OCI-LY3 (cell line): ENCODE measurements at regions not wholly inside any gene's neighbourhood (a gene's known extent, or its start where the extent isn't known, plus 50 kb on each side); places are given as distances from the start of the nearest gene placed in this dataset.

Experiments
- H2AFZ ChIP-seq: fragments of 200-600, 300-600 bp; shearing (Covaris generic); 2 replicates; pipeline ENCODE4 v1.6.0; 2014; ENCODE audit warnings: antibody characterized with exemption, low read depth, low read length
- H3K27ac ChIP-seq: fragments of 200-600, 300-600 bp; sonication (generic); 2 replicates; pipeline ENCODE4 v1.5.1; 2014; ENCODE audit warnings: mild to moderate bottlenecking, low read length, moderate library complexity, mixed read lengths
- H3K27me3 ChIP-seq: fragments of 200-600, 300-600 bp; sonication (generic); 2 replicates; pipeline ENCODE4 v1.6.1; 2014; ENCODE audit warnings: low read depth, low read length, mixed read lengths
- H3K36me3 ChIP-seq: fragments of 200-600, 300-600 bp; sonication (generic); replicated peaks from 2 replicates; pipeline ENCODE3; 2014; ENCODE audit warnings: low read depth, low read length, mixed read lengths
- H3K4me1 ChIP-seq: fragments of 300-600, 200-600 bp; sonication (generic); 2 replicates; pipeline ENCODE4 v1.6.1; 2014; ENCODE audit warnings: low read length, mixed read lengths
- H3K4me2 ChIP-seq: fragments of 200-600, 300-600 bp; sonication (generic); 2 replicates; pipeline ENCODE4 v1.6.1; 2014; ENCODE audit warnings: low read length, mixed read lengths
- H3K4me3 ChIP-seq: fragments of 300-600, 200-600 bp; sonication (generic); 2 replicates; pipeline ENCODE4 v1.5.1; 2014; ENCODE audit warnings: antibody characterized with exemption, mild to moderate bottlenecking, low read length, moderate library complexity
- H3K79me2 ChIP-seq: fragments of 300-600, 200-600 bp; shearing (Covaris generic); 2 replicates; pipeline ENCODE4 v1.6.1; 2014; ENCODE audit warnings: mild to moderate bottlenecking, low read length, mixed read lengths
- H3K9ac ChIP-seq: fragments of 300-600, 200-600 bp; shearing (Covaris generic); 2 replicates; pipeline ENCODE4 v1.6.0; 2014; ENCODE audit warnings: mild to moderate bottlenecking, low read length, moderate library complexity
- H3K9me3 ChIP-seq: fragments of 200-600, 300-600 bp; shearing (Covaris generic); 2 replicates; pipeline ENCODE4 v1.6.1; 2014; ENCODE audit warnings: low read length, mixed read lengths; ENCODE audit not compliant: insufficient read depth
- H4K20me1 ChIP-seq: fragments of 200-600, 300-600 bp; sonication (generic); 2 replicates; pipeline ENCODE4 v1.6.1; 2016; ENCODE audit warnings: low read length, mixed read lengths; ENCODE audit not compliant: insufficient read depth
- EZH2phosphoT487 ChIP-seq: fragments of 200-600 bp; shearing (Covaris generic); IDR thresholded peaks from 2 replicates; pipeline ENCODE4 v1.6.1; 2018; ENCODE audit warnings: antibody characterized with exemption, mixed run types, low read depth
- TF ChIP-seq, protein P1 (sequence below): fragments of 200-600, 300-600 bp; sonication (generic); IDR thresholded peaks from 2 replicates; pipeline ENCODE4 v1.5.1; 2014; ENCODE audit warnings: antibody characterized with exemption, low read length, low read depth

GRCh38 chr6:6911391-6911790 lies 196.4 kb upstream of the RREB1 start:
- Histone ChIP-seq H3K27me3 (no peaks in the 10 kb centered on the region; the same call in 1 of the 2 replicates), H3K9me3 (no peaks in the 10 kb centered on the region), H3K4me1 (peaks cover 10% of the 10 kb centered on the region; the same call in 1 of the 2 replicates), H3K36me3 (no peaks in the 10 kb centered on the region), H3K79me2 (no peaks in the 10 kb centered on the region), H4K20me1 (no peaks in the 10 kb centered on the region), H3K27ac (no peak overlapping the region), H2AFZ (no peak overlapping the region), H3K4me3 (no peak overlapping the region), H3K4me2 (no peak overlapping the region), H3K9ac (no peak overlapping the region)
- TF ChIP-seq, protein P1, sequence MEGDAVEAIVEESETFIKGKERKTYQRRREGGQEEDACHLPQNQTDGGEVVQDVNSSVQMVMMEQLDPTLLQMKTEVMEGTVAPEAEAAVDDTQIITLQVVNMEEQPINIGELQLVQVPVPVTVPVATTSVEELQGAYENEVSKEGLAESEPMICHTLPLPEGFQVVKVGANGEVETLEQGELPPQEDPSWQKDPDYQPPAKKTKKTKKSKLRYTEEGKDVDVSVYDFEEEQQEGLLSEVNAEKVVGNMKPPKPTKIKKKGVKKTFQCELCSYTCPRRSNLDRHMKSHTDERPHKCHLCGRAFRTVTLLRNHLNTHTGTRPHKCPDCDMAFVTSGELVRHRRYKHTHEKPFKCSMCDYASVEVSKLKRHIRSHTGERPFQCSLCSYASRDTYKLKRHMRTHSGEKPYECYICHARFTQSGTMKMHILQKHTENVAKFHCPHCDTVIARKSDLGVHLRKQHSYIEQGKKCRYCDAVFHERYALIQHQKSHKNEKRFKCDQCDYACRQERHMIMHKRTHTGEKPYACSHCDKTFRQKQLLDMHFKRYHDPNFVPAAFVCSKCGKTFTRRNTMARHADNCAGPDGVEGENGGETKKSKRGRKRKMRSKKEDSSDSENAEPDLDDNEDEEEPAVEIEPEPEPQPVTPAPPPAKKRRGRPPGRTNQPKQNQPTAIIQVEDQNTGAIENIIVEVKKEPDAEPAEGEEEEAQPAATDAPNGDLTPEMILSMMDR = no peak
- TF ChIP-seq EZH2phosphoT487 = no peak

- Histone ChIP-seq H3K27ac (no peak overlapping the region), H3K9ac (no peak overlapping the region), H3K4me1 (peaks cover 10% of the 10 kb centered on the region; the same call in 1 of the 2 replicates), H3K79me2 (no peaks in the 10 kb centered on the region), H3K9me3 (no peaks in the 10 kb centered on the region), H3K27me3 (no peaks in the 10 kb centered on the region; the same call in 1 of the 2 replicates), H3K4me2 (no peak overlapping the region), H2AFZ (no peak overlapping the region), H4K20me1 (no peaks in the 10 kb centered on the region), H3K4me3 (no peak overlapping the region), H3K36me3 (no peaks in the 10 kb centered on the region)
- TF ChIP-seq EZH2phosphoT487 = no peak
- TF ChIP-seq, protein P1 = no peak
Observed at GRCh38 chr6:6912817-6913744, 194.7 kb upstream of the RREB1 start.

GRCh38 chr6:6915219-6915618 lies 192.5 kb upstream of the RREB1 start:
- peak overlapping the region; percentile 62 for H3K4me2 ChIP-seq
- H3K9ac ChIP-seq = no peak overlapping the region
- H4K20me1 ChIP-seq = no peaks in the 10 kb centered on the region
- H3K27ac ChIP-seq = no peak overlapping the region
- H3K9me3 ChIP-seq = no peaks in the 10 kb centered on the region
- no peaks in the 10 kb centered on the region; the same call in 1 of the 2 replicates for H3K27me3 ChIP-seq
- peak overlapping the region; percentile 42 for H3K4me3 ChIP-seq
- H3K79me2 ChIP-seq = no peaks in the 10 kb centered on the region
- no peaks in the 10 kb centered on the region for H3K36me3 ChIP-seq
- H2AFZ ChIP-seq = no peak overlapping the region
- H3K4me1 ChIP-seq = peaks cover 18% of the 10 kb centered on the region
- TF ChIP-seq EZH2phosphoT487 = no peak
- TF ChIP-seq, protein P1 = no peak

GRCh38 chr6:6915813-6916547 lies 191.8 kb upstream of the RREB1 start:
- H3K4me1 ChIP-seq = peaks cover 18% of the 10 kb centered on the region
- H3K27ac ChIP-seq = no peak overlapping the region
- H2AFZ ChIP-seq = peak overlapping the region; percentile 5
- peak overlapping the region; percentile 42 for H3K4me3 ChIP-seq
- H3K36me3 ChIP-seq = no peaks in the 10 kb centered on the region
- no peaks in the 10 kb centered on the region; the same call in 1 of the 2 replicates for H3K27me3 ChIP-seq
- no peaks in the 10 kb centered on the region for H3K9me3 ChIP-seq
- H3K79me2 ChIP-seq = no peaks in the 10 kb centered on the region
- H4K20me1 ChIP-seq = no peaks in the 10 kb centered on the region
- no peak for TF ChIP-seq EZH2phosphoT487
- TF ChIP-seq, protein P1 = no peak
- H3K4me2 ChIP-seq = peak overlapping the region; percentile 62
- H3K9ac ChIP-seq = no peak overlapping the region
